GM19395 (cell line): ENCODE measurements at regions not wholly inside any gene's neighbourhood (a gene's known extent, or its start where the extent isn't known, plus 50 kb on each side); places are given as distances from the start of the nearest gene placed in this dataset.
A peak's percentile ranks its signal among the peaks of the same experiment; 100 is the strongest.
"Not testable (repeated sequence)": the region's sequence is repeated elsewhere in the genome, so short reads cannot be mapped to it uniquely, and the experiment has no call there.

Source experiments
- ATAC-seq: cut with Tn5 transposase; IDR thresholded peaks from one replicate; pipeline ENCODE4 v1.9.1; 2021; ENCODE audit warnings: mild to moderate bottlenecking, moderate library complexity; ENCODE audit not compliant: unreplicated experiment

DNA sequence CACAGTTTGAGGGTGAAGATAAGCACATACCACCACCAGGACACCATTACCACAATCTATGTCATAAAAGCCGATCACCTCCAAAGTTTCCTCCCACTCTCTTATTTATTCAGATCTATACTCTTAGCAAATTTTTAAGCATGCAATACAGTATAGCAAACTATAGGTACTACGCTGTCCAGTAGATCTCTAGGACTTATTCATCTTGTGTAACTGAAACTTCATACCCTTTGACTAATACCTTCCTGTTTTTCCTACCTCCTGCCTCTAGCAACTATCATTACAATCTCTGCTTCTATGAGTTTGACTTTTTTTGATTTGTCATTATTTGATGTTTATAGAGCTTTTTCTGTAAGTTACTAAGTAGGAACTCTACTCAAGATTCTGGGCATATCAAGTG is 84.5 kb upstream of the MANSC4 start:
- ATAC-seq: no peak

DNA sequence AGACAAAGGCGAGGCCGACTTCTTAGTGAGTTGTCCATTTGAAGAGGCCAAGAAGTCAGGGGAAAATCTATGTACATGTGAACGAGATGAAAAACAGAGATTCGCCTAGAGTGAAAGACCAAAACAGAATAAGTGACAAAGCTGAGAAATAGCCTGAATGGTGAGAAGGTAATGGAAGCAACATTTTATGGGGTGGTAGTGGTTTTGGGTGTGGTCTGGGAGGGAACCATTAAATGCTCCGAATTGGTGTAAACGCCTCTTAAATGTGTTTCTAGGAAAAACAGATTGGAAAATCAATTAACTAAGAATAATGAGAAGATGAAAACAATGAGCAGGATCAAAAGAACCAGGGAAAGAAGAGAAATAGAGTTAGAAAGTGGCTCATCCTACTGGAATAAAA is 83.8 kb upstream of the MANSC4 start:
- no peak for ATAC-seq

DNA sequence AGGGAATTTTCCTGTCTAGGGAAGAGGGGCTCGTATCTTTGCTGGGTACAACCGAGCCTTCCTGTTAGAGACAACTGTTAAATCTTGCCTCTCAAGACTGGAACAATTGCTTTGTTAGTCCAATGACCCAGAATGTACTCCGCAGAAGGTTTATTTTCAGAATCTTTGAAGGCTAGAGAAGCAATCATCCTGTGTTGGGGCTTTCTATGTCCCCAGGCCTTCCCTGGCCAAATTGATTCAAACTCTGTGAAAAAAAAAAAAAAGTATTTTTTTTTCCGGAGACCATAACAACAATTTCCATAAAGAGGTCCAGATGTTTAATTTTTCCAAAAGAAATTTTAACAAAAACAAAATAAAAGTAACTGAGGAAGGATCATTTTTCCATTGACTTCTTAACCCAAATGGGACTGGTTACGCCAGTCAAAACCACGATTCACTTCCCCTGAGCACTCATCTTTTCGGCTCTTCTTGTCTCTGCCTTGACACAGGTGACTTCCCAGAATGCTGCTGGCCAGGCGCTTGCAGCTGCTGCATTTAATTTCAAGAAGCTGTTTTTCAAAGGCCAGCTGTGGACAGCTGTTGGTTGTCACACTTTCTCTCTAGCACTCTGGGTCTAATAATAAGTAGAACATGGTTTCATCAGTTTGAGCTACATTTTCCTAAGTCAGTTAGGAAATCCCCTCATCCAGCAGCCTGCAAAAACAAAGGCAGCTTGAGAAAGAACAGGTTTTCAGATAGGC is 81.6 kb upstream of the MANSC4 start:
- peak; percentile 67 for ATAC-seq

DNA sequence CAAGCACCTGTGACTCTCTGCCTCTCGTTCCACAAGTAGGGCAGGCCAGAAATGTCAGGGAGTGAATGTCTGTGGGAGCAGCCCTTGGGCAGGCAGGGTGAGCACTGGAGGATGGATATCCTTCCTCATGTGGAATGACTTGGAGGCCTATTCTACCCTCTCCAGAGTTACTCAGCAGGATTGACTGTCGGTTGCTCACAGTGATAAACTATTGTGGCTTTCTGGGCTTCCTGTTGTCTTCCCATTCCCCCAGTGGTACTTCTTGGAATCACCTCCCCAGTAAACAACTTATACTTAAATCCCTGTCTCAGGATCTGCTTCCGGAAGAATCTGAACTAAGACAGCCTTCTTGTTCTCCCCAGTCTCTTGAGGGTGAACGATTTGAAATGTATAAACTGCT is 79.6 kb upstream of the MANSC4 start:
- no peak for ATAC-seq

DNA sequence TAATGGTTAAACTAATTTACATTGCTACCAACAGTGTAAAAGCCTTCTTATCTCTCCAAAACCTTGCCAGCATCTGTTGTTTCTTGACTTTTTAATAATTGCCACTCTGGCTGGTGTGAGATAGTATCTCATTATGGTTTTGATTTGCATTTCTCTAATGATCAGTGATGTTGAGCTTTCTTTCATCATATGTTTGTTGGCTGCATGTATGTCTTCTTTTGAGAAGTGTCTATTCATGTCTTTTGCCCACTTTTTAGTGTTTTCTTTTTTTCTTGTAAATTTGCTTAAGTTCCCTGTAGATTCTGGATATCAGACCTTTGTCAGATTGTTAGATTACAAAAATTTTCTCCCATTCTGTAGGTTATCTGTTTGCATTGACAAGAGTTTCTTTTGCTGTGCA is 77.0 kb upstream of the MANSC4 start:
- not testable (repeated sequence) for ATAC-seq

DNA sequence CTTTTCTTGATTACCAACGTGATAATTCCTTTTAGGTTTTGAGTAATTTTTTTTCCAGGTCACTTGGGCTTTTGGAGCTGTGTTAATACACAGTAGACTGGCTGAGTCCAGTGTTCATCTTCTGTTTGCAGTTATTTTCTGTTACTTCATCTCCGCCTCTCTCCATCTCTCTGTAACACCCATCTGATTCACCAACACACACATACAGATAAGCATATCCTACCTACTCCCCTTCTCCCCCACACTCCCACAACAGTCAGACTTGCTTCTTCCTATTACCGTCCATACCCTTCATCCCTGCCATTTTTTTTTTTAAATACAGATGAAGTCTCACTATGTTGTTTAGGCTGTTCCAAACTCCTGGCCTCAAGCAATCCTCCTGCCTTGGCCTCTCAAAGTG is 72.7 kb upstream of the MANSC4 start:
- no peak for ATAC-seq
